NT2/D1 (cell line): ENCODE measurements at regions not wholly inside any gene's neighbourhood (a gene's known extent, or its start where the extent isn't known, plus 50 kb on each side); places are given as distances from the start of the nearest gene placed in this dataset.

Experiments used
- YY1 ChIP-seq: IDR thresholded peaks from 2 replicates; pipeline ENCODE4 v1.6.1; 2011; ENCODE audit not compliant: insufficient read length, insufficient read depth
- ZNF274 ChIP-seq: IDR thresholded peaks from 2 replicates; pipeline ENCODE4 v1.6.1; 2011; ENCODE audit warnings: mild to moderate bottlenecking, low read depth, low read length

DNA sequence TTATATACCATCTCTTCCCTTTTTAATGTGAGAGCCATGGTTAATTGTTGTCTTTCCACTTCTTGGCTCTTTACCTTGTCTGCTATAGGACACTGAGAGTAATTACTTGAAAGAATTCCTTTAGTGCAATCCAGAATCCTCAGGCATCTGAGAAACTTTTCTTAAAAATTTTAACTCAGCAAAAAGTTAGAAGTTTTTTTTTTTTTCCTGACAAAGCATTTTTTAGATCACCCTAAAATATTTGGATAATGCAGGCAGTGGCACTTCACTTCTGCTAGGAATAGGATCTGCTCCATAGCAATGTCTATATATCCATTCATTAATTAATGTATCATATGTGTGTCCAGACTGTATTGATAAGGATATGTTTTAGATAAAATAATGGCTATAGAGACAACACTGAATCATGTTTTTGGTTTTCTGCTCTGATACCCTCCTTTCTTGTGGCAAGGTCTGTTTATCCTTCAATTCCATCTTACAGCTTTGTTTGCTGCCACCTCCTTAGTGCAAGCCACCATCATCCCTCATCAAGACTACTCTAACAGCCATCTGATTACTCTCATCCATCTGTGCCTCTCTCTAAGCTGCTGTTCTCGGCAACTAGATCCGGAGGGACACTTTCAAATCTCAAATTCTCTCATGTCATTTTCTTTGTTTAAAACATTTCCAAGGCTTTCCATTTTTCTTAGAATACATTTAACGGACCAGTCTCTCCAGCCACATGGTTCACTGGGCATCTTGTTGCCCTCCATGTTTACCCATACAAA, 563.5 kb downstream of the EDEM1 start:
- no peak for TF ChIP-seq ZNF274
- TF ChIP-seq YY1, result no peak
